ENCODE measurements at regions not wholly inside any gene's neighbourhood (a gene's known extent, or its start where the extent isn't known, plus 50 kb on each side); places are given as distances from the start of the nearest gene placed in this dataset.

DNA sequence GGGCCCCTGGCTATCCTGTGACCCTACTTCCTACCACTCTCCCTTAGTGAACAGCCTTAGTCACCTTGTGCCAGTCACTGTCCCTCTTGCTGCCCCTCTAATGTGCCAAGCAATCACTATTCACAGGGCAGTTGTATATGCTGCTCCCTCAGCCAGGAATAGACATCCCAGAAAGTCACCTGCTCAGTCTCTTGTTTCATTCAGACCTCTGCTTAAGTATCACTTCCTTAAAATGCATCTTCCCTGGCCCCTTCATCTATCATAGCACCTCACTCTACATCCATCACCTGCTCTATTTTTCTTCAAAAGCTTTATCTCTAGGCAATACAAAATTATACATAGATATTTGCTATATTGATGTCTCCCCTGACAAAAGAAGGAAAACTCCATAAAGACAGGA is 328.4 kb upstream of the NFE2L3 start:
- Histone ChIP-seq H3K36me3 (ENCODE audit: insufficient read depth, low read length) (no peaks in the 10 kb centered on the region), H3K4me2 (ENCODE audit: low read length) (peak overlapping the region; percentile 66), H3K79me2 (ENCODE audit: insufficient read depth, low read depth, low read length) (no peaks in the 10 kb centered on the region), H3K4me3 (ENCODE audit: low read depth, low read length, poor library complexity, severe bottlenecking) (peak overlapping the region; percentile 13), H3K4me1 (ENCODE audit: insufficient read depth, low read length, poor library complexity, severe bottlenecking) (peaks cover 68% of the 10 kb centered on the region), H3K9me2 (ENCODE audit: insufficient read depth, low read length) (no peaks in the 10 kb centered on the region), H2AFZ (ENCODE audit: low read length) (no peak overlapping the region), H3K27ac (ENCODE audit: low read depth, low read length, poor library complexity, severe bottlenecking) (peak overlapping the region; percentile 64), H3K9me3 (ENCODE audit: low read length) (no peaks in the 10 kb centered on the region), H4K20me1 (ENCODE audit: insufficient read depth, low read length) (no peaks in the 10 kb centered on the region)
- ChIA-PET POLR2A (interaction anchor here (1.1 kb wide), 1 partner anchor 64 kb away, joined by 3 read pairs; no protein-coding TSS in a partner anchor), CTCF (ENCODE audit: unreplicated experiment) (no interaction called here)
- intact Hi-C loops (cut with micrococcal nuclease; ENCODE audit: unreplicated experiment): no loop called here
- no TSS peak for BruUV-seq (replicated peaks)
- no peak for TF ChIP-seq EZH2phosphoT487 (IDR thresholded peaks at IDR 0.05; ENCODE audit: borderline replicate concordance, low read depth, low read length)
- TF ChIP-seq, protein P1, sequence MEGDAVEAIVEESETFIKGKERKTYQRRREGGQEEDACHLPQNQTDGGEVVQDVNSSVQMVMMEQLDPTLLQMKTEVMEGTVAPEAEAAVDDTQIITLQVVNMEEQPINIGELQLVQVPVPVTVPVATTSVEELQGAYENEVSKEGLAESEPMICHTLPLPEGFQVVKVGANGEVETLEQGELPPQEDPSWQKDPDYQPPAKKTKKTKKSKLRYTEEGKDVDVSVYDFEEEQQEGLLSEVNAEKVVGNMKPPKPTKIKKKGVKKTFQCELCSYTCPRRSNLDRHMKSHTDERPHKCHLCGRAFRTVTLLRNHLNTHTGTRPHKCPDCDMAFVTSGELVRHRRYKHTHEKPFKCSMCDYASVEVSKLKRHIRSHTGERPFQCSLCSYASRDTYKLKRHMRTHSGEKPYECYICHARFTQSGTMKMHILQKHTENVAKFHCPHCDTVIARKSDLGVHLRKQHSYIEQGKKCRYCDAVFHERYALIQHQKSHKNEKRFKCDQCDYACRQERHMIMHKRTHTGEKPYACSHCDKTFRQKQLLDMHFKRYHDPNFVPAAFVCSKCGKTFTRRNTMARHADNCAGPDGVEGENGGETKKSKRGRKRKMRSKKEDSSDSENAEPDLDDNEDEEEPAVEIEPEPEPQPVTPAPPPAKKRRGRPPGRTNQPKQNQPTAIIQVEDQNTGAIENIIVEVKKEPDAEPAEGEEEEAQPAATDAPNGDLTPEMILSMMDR (conservative IDR thresholded peaks at IDR 0.05; ENCODE audit: low read length): no peak
- DNase-seq (ENCODE audit: low spot score): peak; percentile 75

DNA sequence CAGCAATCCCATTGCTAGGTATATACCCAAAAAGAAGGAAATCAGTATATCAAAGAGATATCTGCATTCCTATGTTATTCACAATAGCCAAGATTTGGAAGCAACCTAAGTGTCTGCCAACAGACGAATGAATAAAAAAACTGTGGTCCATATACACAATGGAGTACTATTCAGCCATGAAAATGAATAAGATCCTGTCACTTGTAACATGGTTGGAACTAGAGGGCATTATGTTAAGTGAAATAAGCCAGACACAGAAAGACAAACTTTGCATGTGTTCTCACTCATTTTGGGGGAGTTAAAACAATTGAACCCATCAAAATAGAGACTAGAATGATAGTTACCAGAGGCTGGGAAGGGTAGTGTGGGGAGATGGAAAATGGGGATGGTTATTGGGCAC is 323.5 kb upstream of the NFE2L3 start:
- no peak overlapping the region for H3K27ac ChIP-seq (ENCODE audit: low read depth, low read length, poor library complexity, severe bottlenecking)
- no peak overlapping the region for H2AFZ ChIP-seq (ENCODE audit: low read length)
- ChIA-PET CTCF (ENCODE audit: unreplicated experiment) (no interaction called here), POLR2A (no interaction called here)
- no peak for TF ChIP-seq EZH2phosphoT487 (IDR thresholded peaks at IDR 0.05; ENCODE audit: borderline replicate concordance, low read depth, low read length)
- TF ChIP-seq, protein P1 (conservative IDR thresholded peaks at IDR 0.05; ENCODE audit: low read length): no peak
- no TSS peak for BruUV-seq (replicated peaks)
- H3K4me1 ChIP-seq (ENCODE audit: insufficient read depth, low read length, poor library complexity, severe bottlenecking): peaks cover 26% of the 10 kb centered on the region
- H3K9me2 ChIP-seq (ENCODE audit: insufficient read depth, low read length): no peaks in the 10 kb centered on the region
- H3K79me2 ChIP-seq (ENCODE audit: insufficient read depth, low read depth, low read length): no peaks in the 10 kb centered on the region
- H3K36me3 ChIP-seq (ENCODE audit: insufficient read depth, low read length): no peaks in the 10 kb centered on the region
- H3K4me3 ChIP-seq (ENCODE audit: low read depth, low read length, poor library complexity, severe bottlenecking): no peak overlapping the region
- H3K9me3 ChIP-seq (ENCODE audit: low read length): no peaks in the 10 kb centered on the region
- intact Hi-C loops (cut with micrococcal nuclease; ENCODE audit: unreplicated experiment): no loop called here
- H3K4me2 ChIP-seq (ENCODE audit: low read length): no peak overlapping the region
- no peaks in the 10 kb centered on the region for H4K20me1 ChIP-seq (ENCODE audit: insufficient read depth, low read length)
- no peak for DNase-seq (ENCODE audit: low spot score)

DNA sequence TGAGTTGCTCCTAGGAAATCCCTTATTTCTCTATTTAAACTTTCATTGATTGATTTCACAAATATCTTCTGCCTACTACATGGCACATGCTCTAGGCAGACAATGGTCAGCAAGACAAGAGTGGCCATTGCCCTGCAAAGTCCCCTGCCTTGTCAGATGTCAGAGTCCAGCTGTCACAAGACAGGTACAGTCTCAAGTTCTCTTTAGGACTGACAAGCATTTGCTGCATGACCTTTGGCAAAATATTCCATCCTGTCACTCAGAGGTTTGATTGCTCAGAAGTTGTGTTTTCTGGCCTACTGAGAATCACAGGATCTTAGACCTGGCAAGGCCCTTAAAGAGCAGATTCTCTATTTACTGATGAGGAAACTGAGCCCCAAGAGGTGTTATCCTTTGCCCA is 322.3 kb upstream of the NFE2L3 start:
- Histone ChIP-seq H3K36me3 (ENCODE audit: insufficient read depth, low read length) (no peaks in the 10 kb centered on the region), H3K4me3 (ENCODE audit: low read depth, low read length, poor library complexity, severe bottlenecking) (no peak overlapping the region), H4K20me1 (ENCODE audit: insufficient read depth, low read length) (no peaks in the 10 kb centered on the region), H3K9me3 (ENCODE audit: low read length) (no peaks in the 10 kb centered on the region), H3K27ac (ENCODE audit: low read depth, low read length, poor library complexity, severe bottlenecking) (no peak overlapping the region), H3K4me1 (ENCODE audit: insufficient read depth, low read length, poor library complexity, severe bottlenecking) (peaks cover 14% of the 10 kb centered on the region), H2AFZ (ENCODE audit: low read length) (peak overlapping the region; percentile 43; the same call in 1 of the 2 replicates), H3K4me2 (ENCODE audit: low read length) (no peak overlapping the region), H3K9me2 (ENCODE audit: insufficient read depth, low read length) (no peaks in the 10 kb centered on the region), H3K79me2 (ENCODE audit: insufficient read depth, low read depth, low read length) (no peaks in the 10 kb centered on the region)
- no peak for DNase-seq (ENCODE audit: low spot score)
- BruUV-seq (replicated peaks): no TSS peak
- no peak for TF ChIP-seq EZH2phosphoT487 (IDR thresholded peaks at IDR 0.05; ENCODE audit: borderline replicate concordance, low read depth, low read length)
- TF ChIP-seq, protein P1 (conservative IDR thresholded peaks at IDR 0.05; ENCODE audit: low read length): no peak
- intact Hi-C loops (cut with micrococcal nuclease; ENCODE audit: unreplicated experiment): no loop called here
- POLR2A ChIA-PET: interaction anchor here (0.6 kb wide), 3 partner anchors 12 to 982 kb away, joined by 3 to 5 read pairs (median 4); no protein-coding TSS in a partner anchor
- CTCF ChIA-PET (ENCODE audit: unreplicated experiment): no interaction called here

All from OCI-LY7 (cell line).